Neural cell (in vitro differentiated cells): ENCODE measurements at regions not wholly inside any gene's neighbourhood (a gene's known extent, or its start where the extent isn't known, plus 50 kb on each side); places are given as distances from the start of the nearest gene placed in this dataset.

Experiments
- H2AFZ ChIP-seq: fragments of 200-600, 300-800 bp; sonication (generic), shearing (Covaris generic); 2 replicates; pipeline ENCODE4 v1.6.0; 2014; ENCODE audit warnings: low read depth, mild to moderate bottlenecking, antibody characterized with exemption, low read length, moderate library complexity
- H3F3A ChIP-seq: fragments of 200-600 bp; shearing (Covaris generic); 2 replicates; pipeline ENCODE4 v1.6.1; 2016; ENCODE audit warnings: mild to moderate bottlenecking, moderate library complexity, mixed read lengths, antibody characterized with exemption, low read length; ENCODE audit not compliant: insufficient read depth, poor library complexity, severe bottlenecking
- H3K27ac ChIP-seq: fragments of 200-600, 300-800 bp; sonication (generic), shearing (Covaris generic); 2 replicates; pipeline ENCODE4 v1.5.1; 2014; ENCODE audit warnings: mild to moderate bottlenecking, low read length, moderate library complexity
- H3K27me3 ChIP-seq: fragments of 300-800, 200-600 bp; sonication (generic), shearing (Covaris generic); 2 replicates; pipeline ENCODE4 v1.6.0; 2014; ENCODE audit warnings: mild to moderate bottlenecking, low read depth, low read length, moderate library complexity; ENCODE audit not compliant: insufficient read depth
- H3K36me3 ChIP-seq: fragments of 300-800, 200-600 bp; sonication (generic), shearing (Covaris generic); 2 replicates; pipeline ENCODE4 v1.5.1; 2014; ENCODE audit warnings: mild to moderate bottlenecking, antibody characterized with exemption, low read length, moderate library complexity; ENCODE audit not compliant: insufficient read depth
- H3K4me2 ChIP-seq: fragments of 300-800, 200-600 bp; sonication (generic), shearing (Covaris generic); 2 replicates; pipeline ENCODE4 v1.6.0; 2014; ENCODE audit warnings: mild to moderate bottlenecking, low read length
- H3K4me3 ChIP-seq: fragments of 300-800, 200-600 bp; sonication (generic), shearing (Covaris generic); 2 replicates; pipeline ENCODE4 v1.5.1; 2014; ENCODE audit warnings: mild to moderate bottlenecking, low read length, moderate library complexity
- H3K79me2 ChIP-seq: fragments of 200-600 bp; shearing (Covaris generic); replicated peaks from 2 replicates; pipeline ENCODE4 v1.6.0; 2014; ENCODE audit warnings: mild to moderate bottlenecking, low read length, moderate library complexity; ENCODE audit not compliant: insufficient read depth
- H3K9ac ChIP-seq: fragments of 300-800, 200-600 bp; sonication (generic), shearing (Covaris generic); 2 replicates; pipeline ENCODE4 v1.6.1; 2016; ENCODE audit warnings: mild to moderate bottlenecking, low read length, mixed read lengths
- H3K9me2 ChIP-seq: fragments of 200-600 bp; shearing (Covaris generic); 2 replicates; pipeline ENCODE4 v1.6.1; 2016; ENCODE audit warnings: mild to moderate bottlenecking, low read length, mixed read lengths; ENCODE audit not compliant: insufficient read depth
- H3K9me3 ChIP-seq: fragments of 200-600, 300-800 bp; sonication (generic), shearing (Covaris generic); 2 replicates; pipeline ENCODE4 v1.6.1; 2016; ENCODE audit warnings: mild to moderate bottlenecking, mixed run types, low read length, moderate library complexity, mixed read lengths
- H4K20me1 ChIP-seq: fragments of 200-600 bp; shearing (Covaris generic); 2 replicates; pipeline ENCODE4 v1.6.1; 2016; ENCODE audit warnings: mild to moderate bottlenecking, mixed run types; ENCODE audit not compliant: insufficient read depth
- EP300 ChIP-seq: fragments of 450-650 bp; conservative IDR thresholded peaks from 2 replicates; pipeline ENCODE4 v1.6.1; 2014; ENCODE audit warnings: antibody characterized with exemption, mild to moderate bottlenecking, moderate library complexity; ENCODE audit not compliant: poor library complexity, severe bottlenecking
- EZH2 ChIP-seq: fragments of 200-600, 300-800 bp; shearing (Covaris generic), sonication (generic); IDR thresholded peaks from 2 replicates; pipeline ENCODE4 v1.6.1; 2014; ENCODE audit warnings: antibody characterized with exemption, low read length, borderline replicate concordance, mild to moderate bottlenecking; ENCODE audit not compliant: insufficient read depth, poor library complexity, severe bottlenecking
- MXI1 ChIP-seq: fragments of 450-650 bp; conservative IDR thresholded peaks from 2 replicates; pipeline ENCODE4 v1.6.1; 2014; ENCODE audit warnings: antibody characterized with exemption, mild to moderate bottlenecking; ENCODE audit not compliant: poor library complexity, severe bottlenecking
- POLR2AphosphoS5 ChIP-seq: IDR thresholded peaks from 2 replicates; pipeline ENCODE4 v1.6.1; 2012
- RAD21 ChIP-seq: fragments of 450-650 bp; conservative IDR thresholded peaks from 2 replicates; pipeline ENCODE4 v1.6.1; 2014; ENCODE audit warnings: antibody characterized with exemption, mild to moderate bottlenecking, moderate library complexity
- SMC3 ChIP-seq: fragments of 450-650 bp; conservative IDR thresholded peaks from 2 replicates; pipeline ENCODE4 v1.6.1; 2014; ENCODE audit warnings: antibody characterized with exemption, mild to moderate bottlenecking, moderate library complexity; ENCODE audit not compliant: poor library complexity
- TAF1 ChIP-seq: IDR thresholded peaks from 2 replicates; pipeline ENCODE4 v1.6.1; 2012; ENCODE audit warnings: low read depth
- TF ChIP-seq, protein P1 (sequence below): IDR thresholded peaks from 2 replicates; pipeline ENCODE4 v1.6.1; 2012; ENCODE audit warnings: borderline replicate concordance
- TF ChIP-seq, protein P2 (sequence below): fragments of 450-650 bp; IDR thresholded peaks from 2 replicates; pipeline ENCODE4 v1.5.1; 2014; ENCODE audit warnings: antibody characterized with exemption, mild to moderate bottlenecking, moderate library complexity; ENCODE audit not compliant: poor library complexity, severe bottlenecking

DNA sequence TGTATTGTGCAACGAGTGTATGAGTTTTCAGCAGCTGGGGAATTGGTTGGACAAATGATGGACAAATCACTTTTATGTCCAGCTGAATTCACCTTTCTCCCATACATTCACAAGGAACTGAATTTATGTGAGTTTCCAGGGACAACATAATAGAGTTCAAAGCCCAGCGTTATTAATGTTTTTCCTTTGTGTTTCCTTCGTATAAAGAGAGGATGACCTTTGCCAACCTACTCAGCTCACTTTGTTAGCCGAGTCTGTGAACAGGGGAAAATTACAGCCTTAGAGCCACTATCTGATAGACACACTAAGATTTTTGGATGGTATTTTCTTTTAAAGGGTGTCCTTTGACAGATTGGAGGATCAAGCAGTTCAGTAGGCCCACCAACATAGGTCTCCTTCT lies 352.5 kb downstream of the KIF4B start:
- Histone ChIP-seq H3K4me2 (no peak overlapping the region), H3K9ac (no peak overlapping the region), H4K20me1 (no peaks in the 10 kb centered on the region), H3K27me3 (no peaks in the 10 kb centered on the region), H3K79me2 (no peaks in the 10 kb centered on the region), H2AFZ (no peak overlapping the region), H3K4me3 (no peak overlapping the region), H3K36me3 (no peaks in the 10 kb centered on the region), H3K9me2 (no peaks in the 10 kb centered on the region), H3K9me3 (no peaks in the 10 kb centered on the region), H3K27ac (no peak overlapping the region), H3F3A (no peaks in the 10 kb centered on the region)
- TF ChIP-seq RAD21 (no peak), SMC3 (no peak), TAF1 (no peak), EP300 (no peak), MXI1 (no peak)
- TF ChIP-seq, protein P1, sequence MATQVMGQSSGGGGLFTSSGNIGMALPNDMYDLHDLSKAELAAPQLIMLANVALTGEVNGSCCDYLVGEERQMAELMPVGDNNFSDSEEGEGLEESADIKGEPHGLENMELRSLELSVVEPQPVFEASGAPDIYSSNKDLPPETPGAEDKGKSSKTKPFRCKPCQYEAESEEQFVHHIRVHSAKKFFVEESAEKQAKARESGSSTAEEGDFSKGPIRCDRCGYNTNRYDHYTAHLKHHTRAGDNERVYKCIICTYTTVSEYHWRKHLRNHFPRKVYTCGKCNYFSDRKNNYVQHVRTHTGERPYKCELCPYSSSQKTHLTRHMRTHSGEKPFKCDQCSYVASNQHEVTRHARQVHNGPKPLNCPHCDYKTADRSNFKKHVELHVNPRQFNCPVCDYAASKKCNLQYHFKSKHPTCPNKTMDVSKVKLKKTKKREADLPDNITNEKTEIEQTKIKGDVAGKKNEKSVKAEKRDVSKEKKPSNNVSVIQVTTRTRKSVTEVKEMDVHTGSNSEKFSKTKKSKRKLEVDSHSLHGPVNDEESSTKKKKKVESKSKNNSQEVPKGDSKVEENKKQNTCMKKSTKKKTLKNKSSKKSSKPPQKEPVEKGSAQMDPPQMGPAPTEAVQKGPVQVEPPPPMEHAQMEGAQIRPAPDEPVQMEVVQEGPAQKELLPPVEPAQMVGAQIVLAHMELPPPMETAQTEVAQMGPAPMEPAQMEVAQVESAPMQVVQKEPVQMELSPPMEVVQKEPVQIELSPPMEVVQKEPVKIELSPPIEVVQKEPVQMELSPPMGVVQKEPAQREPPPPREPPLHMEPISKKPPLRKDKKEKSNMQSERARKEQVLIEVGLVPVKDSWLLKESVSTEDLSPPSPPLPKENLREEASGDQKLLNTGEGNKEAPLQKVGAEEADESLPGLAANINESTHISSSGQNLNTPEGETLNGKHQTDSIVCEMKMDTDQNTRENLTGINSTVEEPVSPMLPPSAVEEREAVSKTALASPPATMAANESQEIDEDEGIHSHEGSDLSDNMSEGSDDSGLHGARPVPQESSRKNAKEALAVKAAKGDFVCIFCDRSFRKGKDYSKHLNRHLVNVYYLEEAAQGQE = no peak

DNA sequence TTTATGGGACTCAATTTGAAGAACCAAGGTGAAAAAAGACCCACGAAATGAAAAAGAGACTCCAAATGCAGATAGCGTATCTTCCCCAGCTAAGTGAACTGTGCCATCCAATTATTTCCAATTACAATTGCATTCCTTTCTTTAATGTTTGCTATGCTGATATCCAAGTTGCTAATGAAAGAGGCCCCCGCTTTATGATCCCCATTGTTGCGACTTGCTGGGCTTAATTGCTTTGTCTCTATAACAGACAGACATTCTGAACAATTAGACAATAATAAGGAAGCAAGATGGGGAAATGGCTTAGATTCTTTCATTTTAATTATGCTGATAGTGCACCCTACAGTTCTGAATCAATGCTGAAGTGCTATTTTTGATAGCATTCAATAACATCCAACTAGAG lies 354.3 kb downstream of the KIF4B start:
- no peaks in the 10 kb centered on the region for H3K79me2 ChIP-seq
- H3K4me3 ChIP-seq = no peak overlapping the region
- no peak overlapping the region for H3K4me2 ChIP-seq
- no peak overlapping the region for H3K9ac ChIP-seq
- H3F3A ChIP-seq = no peaks in the 10 kb centered on the region
- no peak overlapping the region for H2AFZ ChIP-seq
- no peak overlapping the region for H3K27ac ChIP-seq
- no peaks in the 10 kb centered on the region for H3K9me3 ChIP-seq
- no peaks in the 10 kb centered on the region for H3K36me3 ChIP-seq
- TF ChIP-seq POLR2AphosphoS5 = no peak
- TF ChIP-seq, protein P2, sequence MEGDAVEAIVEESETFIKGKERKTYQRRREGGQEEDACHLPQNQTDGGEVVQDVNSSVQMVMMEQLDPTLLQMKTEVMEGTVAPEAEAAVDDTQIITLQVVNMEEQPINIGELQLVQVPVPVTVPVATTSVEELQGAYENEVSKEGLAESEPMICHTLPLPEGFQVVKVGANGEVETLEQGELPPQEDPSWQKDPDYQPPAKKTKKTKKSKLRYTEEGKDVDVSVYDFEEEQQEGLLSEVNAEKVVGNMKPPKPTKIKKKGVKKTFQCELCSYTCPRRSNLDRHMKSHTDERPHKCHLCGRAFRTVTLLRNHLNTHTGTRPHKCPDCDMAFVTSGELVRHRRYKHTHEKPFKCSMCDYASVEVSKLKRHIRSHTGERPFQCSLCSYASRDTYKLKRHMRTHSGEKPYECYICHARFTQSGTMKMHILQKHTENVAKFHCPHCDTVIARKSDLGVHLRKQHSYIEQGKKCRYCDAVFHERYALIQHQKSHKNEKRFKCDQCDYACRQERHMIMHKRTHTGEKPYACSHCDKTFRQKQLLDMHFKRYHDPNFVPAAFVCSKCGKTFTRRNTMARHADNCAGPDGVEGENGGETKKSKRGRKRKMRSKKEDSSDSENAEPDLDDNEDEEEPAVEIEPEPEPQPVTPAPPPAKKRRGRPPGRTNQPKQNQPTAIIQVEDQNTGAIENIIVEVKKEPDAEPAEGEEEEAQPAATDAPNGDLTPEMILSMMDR = no peak
- TF ChIP-seq, protein P1 = no peak
- TF ChIP-seq MXI1 = no peak
- TF ChIP-seq TAF1 = no peak
- TF ChIP-seq EZH2 = no peak
- no peaks in the 10 kb centered on the region for H4K20me1 ChIP-seq
- H3K27me3 ChIP-seq = no peaks in the 10 kb centered on the region
- no peaks in the 10 kb centered on the region for H3K9me2 ChIP-seq
